Natural killer cell (primary cell): ENCODE measurements at regions not wholly inside any gene's neighbourhood (a gene's known extent, or its start where the extent isn't known, plus 50 kb on each side); places are given as distances from the start of the nearest gene placed in this dataset.

Experiments
- ATAC-seq, 3 donors: fragments of 150-1000 bp in 2 of 3; fragments of 200-7000 bp in 1 of 3; cut with Tn5 transposase; 1 replicate in 1 of 3; 2 replicates in 2 of 3; pipeline ENCODE4 v1.10.0; 2021; ENCODE audit warnings: mild to moderate bottlenecking in 2 of 3, moderate library complexity in 2 of 3
- DNase-seq, 2 donors: peaks; one replicate each; pipeline versions ENCODE4 v3.0.0 to v3.0.0-alpha.2; 2013 to 2021; ENCODE audit warnings: mixed read lengths in 1 of 2
- H3K27ac ChIP-seq: one replicate; pipeline ENCODE4 v1.5.1; 2013; ENCODE audit warnings: mild to moderate bottlenecking, low read length
- H3K27me3 ChIP-seq: one replicate; pipeline ENCODE4 v1.6.1; 2013; ENCODE audit warnings: low read length; ENCODE audit not compliant: control insufficient read depth, insufficient read depth
- H3K36me3 ChIP-seq: one replicate; pipeline ENCODE4 v1.6.1; 2013; ENCODE audit warnings: low read length; ENCODE audit not compliant: control insufficient read depth, insufficient read depth
- H3K4me1 ChIP-seq: one replicate; pipeline ENCODE4 v1.6.1; 2013; ENCODE audit warnings: low read length; ENCODE audit not compliant: control insufficient read depth, insufficient read depth
- H3K4me3 ChIP-seq: one replicate; pipeline ENCODE4 v1.5.1; 2013; ENCODE audit warnings: low read length
- H3K9me3 ChIP-seq: one replicate; pipeline ENCODE4 v1.6.1; 2013; ENCODE audit warnings: low read length; ENCODE audit not compliant: control insufficient read depth, insufficient read depth
- H3K27ac Mint-ChIP-seq, 2 donors: one replicate each; pipeline ENCODE4 v1.8.0; 2022; ENCODE audit warnings: mild to moderate bottlenecking in 2 of 2, mixed read lengths in 2 of 2, moderate library complexity in 1 of 2
- H3K27me3 Mint-ChIP-seq, 2 donors: one replicate each; pipeline ENCODE4 v1.8.0; 2022; ENCODE audit warnings: low read depth in 2 of 2, mixed read lengths in 2 of 2
- H3K36me3 Mint-ChIP-seq: one replicate; pipeline ENCODE4 v1.8.0; 2022; ENCODE audit warnings: mixed read lengths
- H3K4me1 Mint-ChIP-seq, 2 donors: one replicate each; pipeline ENCODE4 v1.8.0; 2022; ENCODE audit warnings: mixed read lengths in 2 of 2
- H3K4me3 Mint-ChIP-seq: one replicate; pipeline ENCODE4 v1.8.0; 2022; ENCODE audit warnings: mild to moderate bottlenecking, moderate library complexity, mixed read lengths
- H3K9me3 Mint-ChIP-seq, 2 donors: one replicate each; pipeline ENCODE4 v1.8.0; 2022; ENCODE audit warnings: mixed read lengths in 2 of 2
- WGBS: methylation state at CpG from one replicate; pipeline ENCODE4 v1.1.7; 2013; ENCODE audit warnings: missing lambda C conversion rate; ENCODE audit not compliant: insufficient coverage; 5-methylcytosine and 5-hydroxymethylcytosine counted together
- intact Hi-C: fragments of 100-400 bp; cut with micrococcal nuclease; formaldehyde crosslinking; loops from one replicate; pipeline ENCODE4 v1.14.2; 2022
- TF ChIP-seq, protein P1 (sequence below): fragments of 200-600 bp; IDR thresholded peaks from one replicate; pipeline ENCODE4 v1.8.0; 2022; ENCODE audit warnings: antibody characterized with exemption

DNA sequence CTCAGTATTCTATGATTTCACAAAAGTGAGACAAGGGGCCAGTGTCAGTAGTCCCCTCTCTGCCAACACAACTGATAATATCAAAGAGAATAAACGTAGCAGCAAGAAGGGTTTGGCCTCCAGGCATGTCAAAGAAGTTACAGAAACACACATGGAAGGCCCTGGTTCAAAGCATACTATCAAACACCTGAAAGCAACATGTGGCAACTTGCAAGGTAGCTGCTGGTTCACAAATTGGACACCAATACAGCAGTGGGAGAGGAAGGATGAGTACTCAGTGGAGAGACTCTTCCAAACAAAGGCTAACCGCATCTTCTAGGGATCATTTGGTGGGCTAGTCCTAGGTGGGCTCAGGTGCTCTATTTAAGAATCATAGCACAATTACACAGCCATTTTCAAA is 74.9 kb upstream of the MAOA start:
- Mint-ChIP-seq H3K4me3 (no peak overlapping the region), H3K9me3 (no peaks in the 10 kb centered on the region), H3K27ac (no peak overlapping the region), H3K27me3 (peaks cover 4 to 34% of the 10 kb centered on the region in 2 donors), H3K36me3 (no peaks in the 10 kb centered on the region), H3K4me1 (no peaks in the 10 kb centered on the region)
- H3K36me3 ChIP-seq, result no peaks in the 10 kb centered on the region
- H3K4me1 ChIP-seq, result no peaks in the 10 kb centered on the region
- no peaks in the 10 kb centered on the region for H3K27me3 ChIP-seq
- no peaks in the 10 kb centered on the region for H3K9me3 ChIP-seq
- DNase-seq (no peak), ATAC-seq (no peak)
- intact Hi-C loops, result no loop called here
- WGBS, result 75% methylated on average over 1 of the region's 2 CpGs
- H3K27ac ChIP-seq, result no peak overlapping the region
- no peak overlapping the region for H3K4me3 ChIP-seq
- TF ChIP-seq, protein P1, sequence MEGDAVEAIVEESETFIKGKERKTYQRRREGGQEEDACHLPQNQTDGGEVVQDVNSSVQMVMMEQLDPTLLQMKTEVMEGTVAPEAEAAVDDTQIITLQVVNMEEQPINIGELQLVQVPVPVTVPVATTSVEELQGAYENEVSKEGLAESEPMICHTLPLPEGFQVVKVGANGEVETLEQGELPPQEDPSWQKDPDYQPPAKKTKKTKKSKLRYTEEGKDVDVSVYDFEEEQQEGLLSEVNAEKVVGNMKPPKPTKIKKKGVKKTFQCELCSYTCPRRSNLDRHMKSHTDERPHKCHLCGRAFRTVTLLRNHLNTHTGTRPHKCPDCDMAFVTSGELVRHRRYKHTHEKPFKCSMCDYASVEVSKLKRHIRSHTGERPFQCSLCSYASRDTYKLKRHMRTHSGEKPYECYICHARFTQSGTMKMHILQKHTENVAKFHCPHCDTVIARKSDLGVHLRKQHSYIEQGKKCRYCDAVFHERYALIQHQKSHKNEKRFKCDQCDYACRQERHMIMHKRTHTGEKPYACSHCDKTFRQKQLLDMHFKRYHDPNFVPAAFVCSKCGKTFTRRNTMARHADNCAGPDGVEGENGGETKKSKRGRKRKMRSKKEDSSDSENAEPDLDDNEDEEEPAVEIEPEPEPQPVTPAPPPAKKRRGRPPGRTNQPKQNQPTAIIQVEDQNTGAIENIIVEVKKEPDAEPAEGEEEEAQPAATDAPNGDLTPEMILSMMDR, result no peak

DNA sequence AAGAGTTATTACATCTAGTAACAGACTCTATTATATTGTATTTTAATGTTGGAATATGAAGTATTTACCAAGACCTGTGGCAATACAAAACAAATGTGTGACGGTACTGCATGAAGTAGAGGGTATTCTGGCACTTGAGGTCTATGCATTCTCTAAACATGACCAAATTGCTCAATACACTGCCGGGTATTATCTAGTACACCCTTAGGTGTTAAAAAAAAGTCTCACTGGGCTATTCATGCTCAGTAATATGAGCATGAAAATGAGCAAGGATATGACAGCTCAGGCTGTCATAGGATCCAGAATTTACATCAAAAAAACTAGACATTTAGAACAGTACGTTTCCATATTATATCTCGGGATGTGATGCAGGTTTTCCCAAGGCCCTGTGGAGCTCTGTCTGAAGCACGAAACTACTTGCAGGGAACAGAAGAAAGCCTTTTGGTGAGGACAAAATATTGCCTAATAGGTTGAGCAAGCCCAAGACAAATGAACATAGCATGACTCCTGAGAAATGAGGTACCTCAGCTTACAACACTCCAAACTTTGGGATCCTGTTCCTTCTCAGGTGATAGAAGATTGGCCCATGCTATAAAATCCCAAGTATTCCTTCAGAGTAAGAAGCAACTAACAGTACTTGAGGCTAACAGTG is 74.1 kb upstream of the MAOA start:
- TF ChIP-seq, protein P1, result no peak
- H3K36me3 ChIP-seq, result no peaks in the 10 kb centered on the region
- 92% methylated on average over 3 of the region's 5 CpGs for WGBS
- no peak overlapping the region for H3K27ac ChIP-seq
- no peaks in the 10 kb centered on the region for H3K4me1 ChIP-seq
- intact Hi-C loops, result no loop called here
- no peak overlapping the region for H3K27ac Mint-ChIP-seq
- no peaks in the 10 kb centered on the region for H3K27me3 ChIP-seq
- H3K4me3 Mint-ChIP-seq, result no peak overlapping the region
- no peak overlapping the region for H3K4me3 ChIP-seq
- no peaks in the 10 kb centered on the region for H3K9me3 ChIP-seq
- no peak for ATAC-seq
- H3K27me3 Mint-ChIP-seq, result peaks cover 4 to 31% of the 10 kb centered on the region in 2 donors
- no peaks in the 10 kb centered on the region for H3K36me3 Mint-ChIP-seq
- H3K4me1 Mint-ChIP-seq, result no peaks in the 10 kb centered on the region
- H3K9me3 Mint-ChIP-seq, result no peaks in the 10 kb centered on the region
- DNase-seq, result no peak

DNA sequence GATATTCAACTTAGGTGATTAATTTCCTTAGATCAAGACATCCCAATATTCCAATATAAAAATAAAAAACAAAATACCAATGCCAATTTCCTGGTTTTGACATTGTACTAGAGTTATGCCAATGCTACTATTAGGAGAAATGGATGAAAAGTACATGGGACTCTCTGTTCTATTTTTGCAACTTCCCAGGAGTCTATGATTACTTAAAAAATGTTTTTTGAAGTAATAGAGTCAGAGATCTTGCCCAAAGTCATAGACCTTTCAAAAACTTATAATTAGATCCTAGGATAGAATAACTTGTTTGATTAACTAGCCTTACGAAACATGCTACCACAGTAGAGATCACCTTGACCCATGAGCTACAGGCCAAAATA is 73.6 kb upstream of the MAOA start:
- Histone ChIP-seq H3K36me3 (no peaks in the 10 kb centered on the region), H3K4me3 (no peak overlapping the region), H3K27ac (no peak overlapping the region), H3K27me3 (no peaks in the 10 kb centered on the region), H3K9me3 (no peaks in the 10 kb centered on the region), H3K4me1 (no peaks in the 10 kb centered on the region)
- H3K4me3 Mint-ChIP-seq, result no peak overlapping the region
- ATAC-seq (no peak), DNase-seq (no peak)
- H3K4me1 Mint-ChIP-seq, result no peaks in the 10 kb centered on the region
- no peaks in the 10 kb centered on the region for H3K9me3 Mint-ChIP-seq
- no peak overlapping the region for H3K27ac Mint-ChIP-seq
- peaks cover 4 to 26% of the 10 kb centered on the region in 2 donors for H3K27me3 Mint-ChIP-seq
- TF ChIP-seq, protein P1, result no peak
- intact Hi-C loops, result no loop called here
- H3K36me3 Mint-ChIP-seq, result no peaks in the 10 kb centered on the region
- WGBS, result no CpG with 5 or more reads among the region's 1 CpG

DNA sequence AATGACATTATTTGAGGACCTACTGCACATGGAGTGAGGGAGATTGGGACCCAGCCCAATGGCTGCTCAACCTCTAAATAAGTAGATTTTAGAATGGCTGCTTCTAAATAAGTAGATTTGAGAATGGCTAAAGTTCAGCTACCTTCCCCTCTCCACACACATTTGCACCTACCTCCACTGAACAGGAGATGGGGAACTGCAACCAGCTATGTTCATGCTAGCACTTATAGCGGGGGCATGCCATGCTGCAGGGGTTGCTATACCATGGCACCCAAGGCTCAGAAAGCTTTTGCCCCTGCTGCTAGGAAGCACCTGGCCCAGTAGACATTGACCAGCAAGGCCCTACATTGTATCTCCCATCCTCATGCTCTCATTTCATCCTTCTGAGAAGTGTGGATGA is 70.2 kb upstream of the MAOA start:
- H3K36me3 ChIP-seq, result no peaks in the 10 kb centered on the region
- intact Hi-C loops, result no loop called here
- no peak overlapping the region for H3K27ac Mint-ChIP-seq
- H3K4me3 Mint-ChIP-seq, result no peak overlapping the region
- no peaks in the 10 kb centered on the region for H3K36me3 Mint-ChIP-seq
- H3K4me3 ChIP-seq, result no peak overlapping the region
- ATAC-seq (no peak), DNase-seq (no peak)
- H3K27me3 Mint-ChIP-seq, result peaks cover 0 to 8% of the 10 kb centered on the region in 2 donors
- TF ChIP-seq, protein P1, result no peak
- WGBS, result 100% methylated on average over 1 of the region's 1 CpG
- no peaks in the 10 kb centered on the region for H3K4me1 ChIP-seq
- no peaks in the 10 kb centered on the region for H3K27me3 ChIP-seq
- H3K27ac ChIP-seq, result no peak overlapping the region
- H3K9me3 Mint-ChIP-seq, result peaks cover 0 to 2% of the 10 kb centered on the region in 2 donors
- no peaks in the 10 kb centered on the region for H3K4me1 Mint-ChIP-seq
- no peaks in the 10 kb centered on the region for H3K9me3 ChIP-seq
